ENCODE measurements at regions not wholly inside any gene's neighbourhood (a gene's known extent, or its start where the extent isn't known, plus 50 kb on each side); places are given as distances from the start of the nearest gene placed in this dataset.

GRCh38 chr2:82139979-82140611, 1835.5 kb upstream of the LRRTM1 start:
- Histone ChIP-seq H2AFZ (ENCODE audit: low read length) (peak overlapping the region; percentile 27; the same call in 1 of the 2 replicates), H3K4me2 (ENCODE audit: low read length) (peak overlapping the region; percentile 71), H4K20me1 (ENCODE audit: low read length) (no peaks in the 10 kb centered on the region), H3K9me2 (replicated peaks; ENCODE audit: low read length) (no peaks in the 10 kb centered on the region), H3F3A (ENCODE audit: low read length, unreplicated experiment) (no peaks in the 10 kb centered on the region), H3K4me3 (ENCODE audit: low read length) (peak overlapping the region; percentile 33; the same call in 1 of the 2 replicates), H3K79me2 (ENCODE audit: low read length) (no peaks in the 10 kb centered on the region), H3K9me3 (ENCODE audit: low read length) (no peaks in the 10 kb centered on the region), H3K27ac (ENCODE audit: low read length) (peak overlapping the region; percentile 83), H3K36me3 (ENCODE audit: low read depth, low read length) (no peaks in the 10 kb centered on the region), H3K27me3 (ENCODE audit: low read length) (no peaks in the 10 kb centered on the region), H3K4me1 (ENCODE audit: insufficient read depth, low read length) (peaks cover 21% of the 10 kb centered on the region), H3K9ac (ENCODE audit: low read length) (peak overlapping the region; percentile 17; the same call in 1 of the 2 replicates)
- no TSS peak for BruUV-seq (replicated peaks)
- ChIA-PET CTCF (no interaction called here), POLR2A (ENCODE audit: unreplicated experiment) (no interaction called here)
- ATAC-seq = peak; percentile 76
- DNase-seq = peak; percentile 93
- TF ChIP-seq CTCF (conservative IDR thresholded peaks at IDR 0.05; ENCODE audit: low read depth, low read length) (no peak), EZH2phosphoT487 (IDR thresholded peaks at IDR 0.05; ENCODE audit: borderline replicate concordance, low read length) (no peak), EZH2 (IDR thresholded peaks at IDR 0.05; ENCODE audit: low read length, unreplicated experiment) (no peak)
- intact Hi-C loops (cut with micrococcal nuclease) = no loop called here

GRCh38 chr2:82137441-82137840, 1832.9 kb upstream of the LRRTM1 start:
- ChIA-PET POLR2A (ENCODE audit: unreplicated experiment) (no interaction called here), CTCF (no interaction called here)
- BruUV-seq (replicated peaks) = no TSS peak

More at GRCh38 chr2:82137441-82137840, 1832.9 kb upstream of the LRRTM1 start:
- Histone ChIP-seq H3F3A (ENCODE audit: low read length, unreplicated experiment) (no peaks in the 10 kb centered on the region), H2AFZ (ENCODE audit: low read length) (no peak overlapping the region), H3K9me2 (replicated peaks; ENCODE audit: low read length) (no peaks in the 10 kb centered on the region), H3K9ac (ENCODE audit: low read length) (no peak overlapping the region), H3K79me2 (ENCODE audit: low read length) (no peaks in the 10 kb centered on the region), H3K4me3 (ENCODE audit: low read length) (no peak overlapping the region), H3K27ac (ENCODE audit: low read length) (no peak overlapping the region), H4K20me1 (ENCODE audit: low read length) (no peaks in the 10 kb centered on the region), H3K9me3 (ENCODE audit: low read length) (no peaks in the 10 kb centered on the region), H3K27me3 (ENCODE audit: low read length) (no peaks in the 10 kb centered on the region), H3K4me2 (ENCODE audit: low read length) (no peak overlapping the region), H3K4me1 (ENCODE audit: insufficient read depth, low read length) (peaks cover 21% of the 10 kb centered on the region), H3K36me3 (ENCODE audit: low read depth, low read length) (no peaks in the 10 kb centered on the region)
- DNase-seq = no peak
- intact Hi-C loops (cut with micrococcal nuclease) = no loop called here
- ATAC-seq = no peak
- no peak for TF ChIP-seq EZH2 (IDR thresholded peaks at IDR 0.05; ENCODE audit: low read length, unreplicated experiment)
- TF ChIP-seq EZH2phosphoT487 (IDR thresholded peaks at IDR 0.05; ENCODE audit: borderline replicate concordance, low read length) = no peak
- no peak for TF ChIP-seq CTCF (conservative IDR thresholded peaks at IDR 0.05; ENCODE audit: low read depth, low read length)
